ENCODE measurements at regions not wholly inside any gene's neighbourhood (a gene's known extent, or its start where the extent isn't known, plus 50 kb on each side); places are given as distances from the start of the nearest gene placed in this dataset.

- no peak for TF ChIP-seq POLR2A (IDR thresholded peaks at IDR 0.05)
- no peak for TF ChIP-seq CTCF (IDR thresholded peaks at IDR 0.05)
- H3K36me3 ChIP-seq = no peaks in the 10 kb centered on the region
- H3K9me3 ChIP-seq = no peaks in the 10 kb centered on the region
- H3K27me3 ChIP-seq = no peaks in the 10 kb centered on the region
- no peaks in the 10 kb centered on the region for H3K4me1 ChIP-seq
- no peak overlapping the region for H3K4me3 ChIP-seq (replicated peaks in 1 of 3)
- intact Hi-C loops (cut with DNase I) = no loop called here
- H3K27ac ChIP-seq = no peak overlapping the region
- WGBS, 2 donors = 97 to 99% methylated on average over 3 of the region's 3 CpGs
- no peak for DNase-seq
These were observed 174.2 kb upstream of the PLEKHG7 start for GRCh38 chr12:92528586-92528985.

GRCh38 chr12:92528097-92528496, 174.7 kb upstream of the PLEKHG7 start:
- Histone ChIP-seq H3K27ac (no peak overlapping the region), H3K4me1 (no peaks in the 10 kb centered on the region), H3K27me3 (no peaks in the 10 kb centered on the region), H3K36me3 (no peaks in the 10 kb centered on the region), H3K4me3 (replicated peaks in 1 of 3) (no peak overlapping the region), H3K9me3 (no peaks in the 10 kb centered on the region)
- intact Hi-C loops (cut with DNase I) = no loop called here
- no peak for DNase-seq
- TF ChIP-seq POLR2A (IDR thresholded peaks at IDR 0.05) (no peak), CTCF (IDR thresholded peaks at IDR 0.05) (no peak)
- 91 to 96% methylated on average over 2 of the region's 2 CpGs for WGBS, 2 donors

GRCh38 chr12:92524489-92524888, 178.3 kb upstream of the PLEKHG7 start:
- intact Hi-C loops (cut with DNase I) = no loop called here
- no peak for DNase-seq
- Histone ChIP-seq H3K4me3 (replicated peaks in 1 of 3) (no peak overlapping the region), H3K9me3 (no peaks in the 10 kb centered on the region), H3K36me3 (no peaks in the 10 kb centered on the region), H3K27me3 (no peaks in the 10 kb centered on the region), H3K4me1 (peaks cover 0 to under 1% of the 10 kb centered on the region in 2 donors), H3K27ac (no peak overlapping the region)
- TF ChIP-seq CTCF (IDR thresholded peaks at IDR 0.05) (no peak), POLR2A (IDR thresholded peaks at IDR 0.05) (no peak)
- 90 to 94% methylated on average over 4 of the region's 4 CpGs for WGBS, 2 donors

GRCh38 chr12:92520511-92520910, 182.3 kb upstream of the PLEKHG7 start:
- Histone ChIP-seq H3K4me1 (peaks cover 4 to 10% of the 10 kb centered on the region in 2 donors), H3K27me3 (no peaks in the 10 kb centered on the region), H3K9me3 (no peaks in the 10 kb centered on the region), H3K27ac (no peak overlapping the region), H3K4me3 (replicated peaks in 1 of 3) (no peak overlapping the region), H3K36me3 (no peaks in the 10 kb centered on the region)
- TF ChIP-seq POLR2A (IDR thresholded peaks at IDR 0.05) = no peak
- TF ChIP-seq CTCF (IDR thresholded peaks at IDR 0.05) = no peak
- DNase-seq = no peak
- intact Hi-C loops (cut with DNase I) = no loop called here

GRCh38 chr12:92519284-92519683, 183.5 kb upstream of the PLEKHG7 start:
- intact Hi-C loops (cut with DNase I) = no loop called here

More at GRCh38 chr12:92519284-92519683, 183.5 kb upstream of the PLEKHG7 start:
- TF ChIP-seq CTCF (IDR thresholded peaks at IDR 0.05) (no peak), POLR2A (IDR thresholded peaks at IDR 0.05) (no peak)
- WGBS, 2 donors = 98 to 100% methylated on average over 1 of the region's 1 CpG
- peaks cover 4 to 10% of the 10 kb centered on the region in 2 donors for H3K4me1 ChIP-seq
- H3K4me3 ChIP-seq (replicated peaks in 1 of 3) = no peak overlapping the region
- peak overlapping the region in 1 of 3 donors; percentile 3 for H3K27ac ChIP-seq
- H3K36me3 ChIP-seq = no peaks in the 10 kb centered on the region
- DNase-seq = no peak
- no peaks in the 10 kb centered on the region for H3K9me3 ChIP-seq
- H3K27me3 ChIP-seq = no peaks in the 10 kb centered on the region

Data from thyroid gland (tissue), 4 donors.